Neuronal stem cell (in vitro differentiated cells): ENCODE measurements at regions not wholly inside any gene's neighbourhood (a gene's known extent, or its start where the extent isn't known, plus 50 kb on each side); places are given as distances from the start of the nearest gene placed in this dataset.

Experiments
- DNase-seq: peaks from one replicate; pipeline ENCODE4 v3.0.0-alpha.2; 2013; ENCODE audit warnings: low spot score
- H2AFZ ChIP-seq: one replicate; pipeline ENCODE4 v1.6.1; 2013; ENCODE audit warnings: mild to moderate bottlenecking, low read length, inconsistent platforms
- H2AK5ac ChIP-seq: 2 replicates; pipeline ENCODE4 v1.6.1; 2013; ENCODE audit warnings: low read depth, mild to moderate bottlenecking, inconsistent platforms, low read length, moderate library complexity, mixed read lengths
- H2BK120ac ChIP-seq: 2 replicates; pipeline ENCODE4 v1.6.1; 2013; ENCODE audit warnings: low read depth, mild to moderate bottlenecking, inconsistent platforms, low read length, moderate library complexity, mixed read lengths
- H2BK12ac ChIP-seq: one replicate; pipeline ENCODE4 v1.6.1; 2013; ENCODE audit warnings: low read length, inconsistent platforms
- H2BK15ac ChIP-seq: 2 replicates; pipeline ENCODE4 v1.6.1; 2013; ENCODE audit warnings: mild to moderate bottlenecking, low read length, inconsistent platforms, mixed read lengths
- H2BK5ac ChIP-seq: one replicate; pipeline ENCODE4 v1.6.1; 2013; ENCODE audit warnings: inconsistent platforms, mild to moderate bottlenecking, low read length, moderate library complexity
- H3K14ac ChIP-seq: one replicate; pipeline ENCODE4 v1.6.1; 2013; ENCODE audit warnings: low read length, inconsistent platforms
- H3K18ac ChIP-seq: 2 replicates; pipeline ENCODE4 v1.6.1; 2013; ENCODE audit warnings: low read length, inconsistent platforms
- H3K23ac ChIP-seq: 2 replicates; pipeline ENCODE4 v1.6.1; 2013; ENCODE audit warnings: low read depth, mild to moderate bottlenecking, mixed read lengths, low read length, inconsistent platforms; ENCODE audit not compliant: poor library complexity
- H3K27ac ChIP-seq: replicated peaks from 3 replicates; pipeline ENCODE4 v1.5.1; 2013; ENCODE audit warnings: low read length, inconsistent platforms
- H3K27me3 ChIP-seq, 3 experiments: 2 replicates each; pipeline ENCODE4 v1.6.1; 2013; ENCODE audit warnings: low read length in 3 of 3, mild to moderate bottlenecking in 2 of 3, inconsistent platforms in 1 of 3, low read depth in 1 of 3, mixed read lengths in 1 of 3, moderate library complexity in 1 of 3; ENCODE audit not compliant: control insufficient read depth in 3 of 3, insufficient read depth in 3 of 3
- H3K36me3 ChIP-seq, 2 donors: replicated peaks in 1 of 2; 2 replicates each; pipeline ENCODE4 v1.6.1; 2013; ENCODE audit warnings: low read length in 2 of 2; ENCODE audit not compliant: control insufficient read depth in 2 of 2, insufficient read depth in 2 of 2
- H3K4ac ChIP-seq: 2 replicates; pipeline ENCODE4 v1.6.1; 2013; ENCODE audit warnings: inconsistent platforms, mild to moderate bottlenecking, low read length, moderate library complexity
- H3K4me1 ChIP-seq, 2 donors: 1 replicate in 1 of 2; 2 replicates in 1 of 2; pipeline ENCODE4 v1.6.1; 2013; ENCODE audit warnings: low read length in 2 of 2, low read depth in 1 of 2; ENCODE audit not compliant: control insufficient read depth in 2 of 2, insufficient read depth in 1 of 2
- H3K4me2 ChIP-seq: one replicate; pipeline ENCODE4 v1.6.1; 2013; ENCODE audit warnings: mild to moderate bottlenecking, low read length, inconsistent platforms; ENCODE audit not compliant: insufficient read depth, poor library complexity, severe bottlenecking
- H3K4me3 ChIP-seq, 2 donors: 2 replicates each; pipeline ENCODE4 v1.5.1; 2013; ENCODE audit warnings: low read length in 2 of 2, mild to moderate bottlenecking in 2 of 2, inconsistent platforms in 1 of 2, moderate library complexity in 1 of 2
- H3K79me1 ChIP-seq: one replicate; pipeline ENCODE4 v1.6.1; 2013; ENCODE audit warnings: low read depth, mild to moderate bottlenecking, inconsistent platforms, low read length, moderate library complexity
- H3K9ac ChIP-seq: one replicate; pipeline ENCODE4 v1.6.1; 2013; ENCODE audit warnings: mild to moderate bottlenecking, low read depth, low read length, inconsistent platforms; ENCODE audit not compliant: poor library complexity
- H3K9me3 ChIP-seq, 2 donors: replicated peaks in 1 of 2; 2 replicates each; pipeline versions ENCODE3 to v1.6.1; 2013; ENCODE audit warnings: low read length in 2 of 2, mild to moderate bottlenecking in 2 of 2, inconsistent platforms in 1 of 2, low read depth in 1 of 2, mixed read lengths in 1 of 2, moderate library complexity in 1 of 2; ENCODE audit not compliant: control insufficient read depth in 2 of 2, insufficient read depth in 1 of 2
- H4K8ac ChIP-seq: one replicate; pipeline ENCODE4 v1.6.1; 2013; ENCODE audit warnings: low read depth, mild to moderate bottlenecking, inconsistent platforms, low read length, moderate library complexity
- H4K91ac ChIP-seq: one replicate; pipeline ENCODE4 v1.6.1; 2013; ENCODE audit warnings: low read length, low read depth, mild to moderate bottlenecking, inconsistent platforms; ENCODE audit not compliant: poor library complexity
- WGBS, 2 donors: extraction: QIAGEN DNeasy Blood & Tissue Kit; methylation state at CpG; one replicate each; pipeline ENCODE4 v1.1.7; 2013; ENCODE audit warnings: missing lambda C conversion rate in 2 of 2, mixed read lengths in 1 of 2; ENCODE audit not compliant: insufficient read length in 2 of 2, insufficient replicate concordance in 1 of 2; ENCODE audit errors: extremely low coverage in 2 of 2; 5-methylcytosine and 5-hydroxymethylcytosine counted together

- H4K91ac ChIP-seq, result no peak overlapping the region
- H3K36me3 ChIP-seq, result no peaks in the 10 kb centered on the region
- no peak overlapping the region for H3K18ac ChIP-seq
- H3K4me2 ChIP-seq, result no peak overlapping the region
- no peak overlapping the region for H2BK15ac ChIP-seq
- H2AFZ ChIP-seq, result no peak overlapping the region
- no peak overlapping the region for H3K4ac ChIP-seq
- no peak overlapping the region for H3K14ac ChIP-seq
- H3K23ac ChIP-seq, result no peak overlapping the region
- no peak overlapping the region for H3K9ac ChIP-seq
- H2AK5ac ChIP-seq, result no peak overlapping the region
- H2BK120ac ChIP-seq, result no peak overlapping the region
- H3K27ac ChIP-seq, result no peak overlapping the region
- H2BK12ac ChIP-seq, result no peak overlapping the region
- H3K4me1 ChIP-seq, result no peaks in the 10 kb centered on the region
- no peak overlapping the region for H3K4me3 ChIP-seq
- no peaks in the 10 kb centered on the region for H3K79me1 ChIP-seq
- peaks cover 0 to 2% of the 10 kb centered on the region in 2 donors for H3K9me3 ChIP-seq
- no peak overlapping the region for H4K8ac ChIP-seq
- no peak for DNase-seq
- H3K27me3 ChIP-seq, result no peaks in the 10 kb centered on the region
- no peak overlapping the region for H2BK5ac ChIP-seq
- WGBS, 2 donors, result no CpG with 5 or more reads among the region's 8 CpGs
Measured at GRCh38 chr11:29336727-29337575, 679.9 kb downstream of the KCNA4 start.

DNA sequence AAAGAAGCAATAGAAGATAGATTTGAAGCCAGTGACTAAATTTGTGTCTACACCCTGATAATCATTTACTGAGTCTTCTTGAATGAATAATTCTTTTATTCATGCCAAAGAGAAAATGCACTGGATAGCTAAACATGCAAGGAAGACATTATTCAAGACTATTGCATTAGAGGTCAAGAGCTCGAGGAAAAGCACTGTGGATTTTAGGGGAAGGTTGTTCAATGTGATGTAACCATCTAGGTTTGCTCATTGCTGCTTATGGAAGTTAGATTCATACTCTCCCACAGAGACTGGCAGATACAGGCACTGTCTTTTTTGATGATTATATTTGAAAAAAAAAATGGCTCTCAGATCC, 682.1 kb downstream of the KCNA4 start:
- Histone ChIP-seq H2BK12ac (no peak overlapping the region), H2BK15ac (no peak overlapping the region), H2AFZ (no peak overlapping the region), H3K79me1 (no peaks in the 10 kb centered on the region), H3K14ac (no peak overlapping the region), H2AK5ac (no peak overlapping the region), H4K91ac (no peak overlapping the region), H3K27ac (no peak overlapping the region), H4K8ac (no peak overlapping the region), H3K4me2 (no peak overlapping the region), H2BK5ac (no peak overlapping the region), H2BK120ac (no peak overlapping the region), H3K4me3 (no peak overlapping the region), H3K27me3 (no peaks in the 10 kb centered on the region), H3K4me1 (no peaks in the 10 kb centered on the region), H3K18ac (no peak overlapping the region), H3K23ac (no peak overlapping the region), H3K9me3 (peaks cover 0 to 2% of the 10 kb centered on the region in 2 donors), H3K9ac (no peak overlapping the region), H3K4ac (no peak overlapping the region), H3K36me3 (no peaks in the 10 kb centered on the region)
- WGBS, 2 donors, result no CpG with 5 or more reads among the region's 1 CpG
- no peak for DNase-seq

DNA sequence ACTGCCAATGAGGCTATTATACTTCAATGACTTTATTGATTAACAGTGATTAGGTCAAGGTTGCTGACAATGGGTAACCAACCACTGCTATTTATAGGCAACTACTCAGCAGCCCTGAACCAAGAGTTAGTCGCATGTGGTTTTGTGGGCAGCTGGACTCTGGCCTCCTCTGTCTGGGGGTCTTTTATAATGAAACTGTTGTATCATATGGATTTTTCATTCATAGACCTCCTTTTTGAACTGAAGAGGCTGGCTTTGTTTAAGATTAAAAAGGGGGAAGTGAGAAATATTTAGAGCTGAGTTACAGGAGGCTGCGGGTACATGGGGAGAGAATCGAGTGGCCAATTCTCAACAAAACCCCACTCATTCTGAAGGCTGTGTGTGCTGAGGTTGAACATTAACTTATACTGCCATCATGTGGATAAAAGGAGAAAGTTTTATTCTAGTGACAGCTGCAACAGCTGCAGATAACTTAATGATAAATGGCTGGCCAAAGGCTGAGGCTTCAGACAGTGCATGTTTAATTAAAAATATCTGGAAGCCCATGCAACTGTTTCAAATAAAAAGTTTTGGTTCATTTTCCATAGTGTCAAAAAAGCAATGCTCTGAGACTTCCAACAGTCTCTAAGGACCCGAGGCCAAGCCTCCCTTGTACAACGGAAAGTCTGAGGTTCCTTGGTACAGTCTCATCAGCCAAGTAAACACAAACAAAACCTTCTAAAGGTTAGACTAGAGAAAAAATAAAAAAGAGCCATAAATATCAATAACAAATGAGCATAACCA, 682.6 kb downstream of the KCNA4 start:
- peak overlapping the region; percentile 47 for H2AFZ ChIP-seq
- no peak overlapping the region for H3K27ac ChIP-seq
- H3K4ac ChIP-seq, result no peak overlapping the region
- no peak overlapping the region for H2BK5ac ChIP-seq
- H3K79me1 ChIP-seq, result no peaks in the 10 kb centered on the region
- no peak overlapping the region for H4K8ac ChIP-seq
- H2BK12ac ChIP-seq, result no peak overlapping the region
- peak; percentile 18 for DNase-seq
- H3K18ac ChIP-seq, result no peak overlapping the region
- H3K36me3 ChIP-seq, result no peaks in the 10 kb centered on the region
- H4K91ac ChIP-seq, result no peak overlapping the region
- no peaks in the 10 kb centered on the region for H3K27me3 ChIP-seq
- H3K9ac ChIP-seq, result no peak overlapping the region
- no peak overlapping the region for H3K14ac ChIP-seq
- H2BK15ac ChIP-seq, result no peak overlapping the region
- no peaks in the 10 kb centered on the region for H3K4me1 ChIP-seq
- H2AK5ac ChIP-seq, result no peak overlapping the region
- H3K4me2 ChIP-seq, result no peak overlapping the region
- H2BK120ac ChIP-seq, result no peak overlapping the region
- no CpG with 5 or more reads among the region's 5 CpGs for WGBS, 2 donors
- H3K9me3 ChIP-seq, result peaks cover 0 to 2% of the 10 kb centered on the region in 2 donors
- no peak overlapping the region for H3K23ac ChIP-seq
- no peak overlapping the region for H3K4me3 ChIP-seq

GRCh38 chr11:29331451-29332010, 685.3 kb downstream of the KCNA4 start:
- no peak for DNase-seq
- Histone ChIP-seq H3K4me2 (no peak overlapping the region), H2AK5ac (no peak overlapping the region), H3K27me3 (no peaks in the 10 kb centered on the region), H3K18ac (no peak overlapping the region), H2BK120ac (no peak overlapping the region), H2BK15ac (no peak overlapping the region), H3K14ac (no peak overlapping the region), H3K4ac (no peak overlapping the region), H2BK12ac (no peak overlapping the region), H3K23ac (no peak overlapping the region), H3K9ac (no peak overlapping the region), H3K4me1 (no peaks in the 10 kb centered on the region), H3K9me3 (no peaks in the 10 kb centered on the region), H4K8ac (no peak overlapping the region), H3K27ac (no peak overlapping the region), H2AFZ (no peak overlapping the region), H4K91ac (no peak overlapping the region), H2BK5ac (no peak overlapping the region), H3K36me3 (no peaks in the 10 kb centered on the region), H3K4me3 (no peak overlapping the region), H3K79me1 (no peaks in the 10 kb centered on the region)
- WGBS, 2 donors, result no CpG with 5 or more reads among the region's 3 CpGs
